Neural cell (in vitro differentiated cells): ENCODE measurements at regions not wholly inside any gene's neighbourhood (a gene's known extent, or its start where the extent isn't known, plus 50 kb on each side); places are given as distances from the start of the nearest gene placed in this dataset.
"Not testable (repeated sequence)": the region's sequence is repeated elsewhere in the genome, so short reads cannot be mapped to it uniquely, and the experiment has no call there.

Source experiments
- H2AFZ ChIP-seq: fragments of 200-600, 300-800 bp; sonication (generic), shearing (Covaris generic); 2 replicates; pipeline ENCODE4 v1.6.0; 2014; ENCODE audit warnings: low read depth, mild to moderate bottlenecking, antibody characterized with exemption, low read length, moderate library complexity
- H3F3A ChIP-seq: fragments of 200-600 bp; shearing (Covaris generic); 2 replicates; pipeline ENCODE4 v1.6.1; 2016; ENCODE audit warnings: mild to moderate bottlenecking, moderate library complexity, mixed read lengths, antibody characterized with exemption, low read length; ENCODE audit not compliant: insufficient read depth, poor library complexity, severe bottlenecking
- H3K27ac ChIP-seq: fragments of 200-600, 300-800 bp; sonication (generic), shearing (Covaris generic); 2 replicates; pipeline ENCODE4 v1.5.1; 2014; ENCODE audit warnings: mild to moderate bottlenecking, low read length, moderate library complexity
- H3K27me3 ChIP-seq: fragments of 300-800, 200-600 bp; sonication (generic), shearing (Covaris generic); 2 replicates; pipeline ENCODE4 v1.6.0; 2014; ENCODE audit warnings: mild to moderate bottlenecking, low read depth, low read length, moderate library complexity; ENCODE audit not compliant: insufficient read depth
- H3K36me3 ChIP-seq: fragments of 300-800, 200-600 bp; sonication (generic), shearing (Covaris generic); 2 replicates; pipeline ENCODE4 v1.5.1; 2014; ENCODE audit warnings: mild to moderate bottlenecking, antibody characterized with exemption, low read length, moderate library complexity; ENCODE audit not compliant: insufficient read depth
- H3K4me2 ChIP-seq: fragments of 300-800, 200-600 bp; sonication (generic), shearing (Covaris generic); 2 replicates; pipeline ENCODE4 v1.6.0; 2014; ENCODE audit warnings: mild to moderate bottlenecking, low read length
- H3K4me3 ChIP-seq: fragments of 300-800, 200-600 bp; sonication (generic), shearing (Covaris generic); 2 replicates; pipeline ENCODE4 v1.5.1; 2014; ENCODE audit warnings: mild to moderate bottlenecking, low read length, moderate library complexity
- H3K79me2 ChIP-seq: fragments of 200-600 bp; shearing (Covaris generic); replicated peaks from 2 replicates; pipeline ENCODE4 v1.6.0; 2014; ENCODE audit warnings: mild to moderate bottlenecking, low read length, moderate library complexity; ENCODE audit not compliant: insufficient read depth
- H3K9ac ChIP-seq: fragments of 300-800, 200-600 bp; sonication (generic), shearing (Covaris generic); 2 replicates; pipeline ENCODE4 v1.6.1; 2016; ENCODE audit warnings: mild to moderate bottlenecking, low read length, mixed read lengths
- H3K9me2 ChIP-seq: fragments of 200-600 bp; shearing (Covaris generic); 2 replicates; pipeline ENCODE4 v1.6.1; 2016; ENCODE audit warnings: mild to moderate bottlenecking, low read length, mixed read lengths; ENCODE audit not compliant: insufficient read depth
- H3K9me3 ChIP-seq: fragments of 200-600, 300-800 bp; sonication (generic), shearing (Covaris generic); 2 replicates; pipeline ENCODE4 v1.6.1; 2016; ENCODE audit warnings: mild to moderate bottlenecking, mixed run types, low read length, moderate library complexity, mixed read lengths
- H4K20me1 ChIP-seq: fragments of 200-600 bp; shearing (Covaris generic); 2 replicates; pipeline ENCODE4 v1.6.1; 2016; ENCODE audit warnings: mild to moderate bottlenecking, mixed run types; ENCODE audit not compliant: insufficient read depth
- EP300 ChIP-seq: fragments of 450-650 bp; conservative IDR thresholded peaks from 2 replicates; pipeline ENCODE4 v1.6.1; 2014; ENCODE audit warnings: antibody characterized with exemption, mild to moderate bottlenecking, moderate library complexity; ENCODE audit not compliant: poor library complexity, severe bottlenecking
- EZH2 ChIP-seq: fragments of 200-600, 300-800 bp; shearing (Covaris generic), sonication (generic); IDR thresholded peaks from 2 replicates; pipeline ENCODE4 v1.6.1; 2014; ENCODE audit warnings: antibody characterized with exemption, low read length, borderline replicate concordance, mild to moderate bottlenecking; ENCODE audit not compliant: insufficient read depth, poor library complexity, severe bottlenecking
- MXI1 ChIP-seq: fragments of 450-650 bp; conservative IDR thresholded peaks from 2 replicates; pipeline ENCODE4 v1.6.1; 2014; ENCODE audit warnings: antibody characterized with exemption, mild to moderate bottlenecking; ENCODE audit not compliant: poor library complexity, severe bottlenecking
- POLR2AphosphoS5 ChIP-seq: IDR thresholded peaks from 2 replicates; pipeline ENCODE4 v1.6.1; 2012
- RAD21 ChIP-seq: fragments of 450-650 bp; conservative IDR thresholded peaks from 2 replicates; pipeline ENCODE4 v1.6.1; 2014; ENCODE audit warnings: antibody characterized with exemption, mild to moderate bottlenecking, moderate library complexity
- SMC3 ChIP-seq: fragments of 450-650 bp; conservative IDR thresholded peaks from 2 replicates; pipeline ENCODE4 v1.6.1; 2014; ENCODE audit warnings: antibody characterized with exemption, mild to moderate bottlenecking, moderate library complexity; ENCODE audit not compliant: poor library complexity
- TAF1 ChIP-seq: IDR thresholded peaks from 2 replicates; pipeline ENCODE4 v1.6.1; 2012; ENCODE audit warnings: low read depth
- TF ChIP-seq, protein P1 (sequence below): fragments of 450-650 bp; IDR thresholded peaks from 2 replicates; pipeline ENCODE4 v1.5.1; 2014; ENCODE audit warnings: antibody characterized with exemption, mild to moderate bottlenecking, moderate library complexity; ENCODE audit not compliant: poor library complexity, severe bottlenecking
- TF ChIP-seq, protein P2 (sequence below): IDR thresholded peaks from 2 replicates; pipeline ENCODE4 v1.6.1; 2012; ENCODE audit warnings: borderline replicate concordance

GRCh38 chr3:189022576-189023466 is 148.9 kb upstream of the TPRG1 start:
- not testable (repeated sequence) for H3K79me2 ChIP-seq, H3K9ac ChIP-seq, H3K4me2 ChIP-seq, H3K9me2 ChIP-seq, H3K27ac ChIP-seq, H3K9me3 ChIP-seq, H4K20me1 ChIP-seq, H3F3A ChIP-seq, H3K27me3 ChIP-seq, H3K36me3 ChIP-seq, H3K4me3 ChIP-seq, H2AFZ ChIP-seq

DNA sequence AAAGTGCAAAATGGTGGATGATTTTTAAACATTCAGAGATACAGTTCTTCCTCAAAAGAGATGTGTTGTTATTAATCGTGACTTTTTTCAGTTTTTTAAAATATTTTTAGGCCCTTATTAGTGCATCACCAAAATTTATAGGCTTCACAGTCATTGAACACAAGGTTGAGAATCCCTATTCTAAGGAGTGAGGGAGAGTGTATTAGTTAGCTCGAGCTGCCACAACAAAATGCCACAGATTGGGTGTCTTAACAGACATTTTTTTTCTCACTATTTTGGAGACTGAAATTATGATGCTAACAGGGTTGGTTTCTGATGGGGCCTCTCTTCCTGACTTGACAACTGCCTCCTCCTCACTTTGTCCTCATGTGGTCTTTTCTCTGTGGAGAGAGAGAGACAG is 145.9 kb upstream of the TPRG1 start:
- no peaks in the 10 kb centered on the region for H3K79me2 ChIP-seq
- no peaks in the 10 kb centered on the region for H4K20me1 ChIP-seq
- H3K4me3 ChIP-seq, result no peak overlapping the region

More for the DNA sequence above, 145.9 kb upstream of the TPRG1 start:
- no peaks in the 10 kb centered on the region for H3F3A ChIP-seq
- no peak overlapping the region for H3K4me2 ChIP-seq
- no peak overlapping the region for H3K9ac ChIP-seq
- H2AFZ ChIP-seq, result no peak overlapping the region
- no peaks in the 10 kb centered on the region for H3K36me3 ChIP-seq
- H3K27me3 ChIP-seq, result no peaks in the 10 kb centered on the region
- no peak for TF ChIP-seq EP300
- TF ChIP-seq RAD21, result no peak
- TF ChIP-seq TAF1, result no peak
- no peak for TF ChIP-seq POLR2AphosphoS5
- no peak for TF ChIP-seq EZH2
- no peak for TF ChIP-seq SMC3
- no peak for TF ChIP-seq MXI1
- TF ChIP-seq, protein P1, sequence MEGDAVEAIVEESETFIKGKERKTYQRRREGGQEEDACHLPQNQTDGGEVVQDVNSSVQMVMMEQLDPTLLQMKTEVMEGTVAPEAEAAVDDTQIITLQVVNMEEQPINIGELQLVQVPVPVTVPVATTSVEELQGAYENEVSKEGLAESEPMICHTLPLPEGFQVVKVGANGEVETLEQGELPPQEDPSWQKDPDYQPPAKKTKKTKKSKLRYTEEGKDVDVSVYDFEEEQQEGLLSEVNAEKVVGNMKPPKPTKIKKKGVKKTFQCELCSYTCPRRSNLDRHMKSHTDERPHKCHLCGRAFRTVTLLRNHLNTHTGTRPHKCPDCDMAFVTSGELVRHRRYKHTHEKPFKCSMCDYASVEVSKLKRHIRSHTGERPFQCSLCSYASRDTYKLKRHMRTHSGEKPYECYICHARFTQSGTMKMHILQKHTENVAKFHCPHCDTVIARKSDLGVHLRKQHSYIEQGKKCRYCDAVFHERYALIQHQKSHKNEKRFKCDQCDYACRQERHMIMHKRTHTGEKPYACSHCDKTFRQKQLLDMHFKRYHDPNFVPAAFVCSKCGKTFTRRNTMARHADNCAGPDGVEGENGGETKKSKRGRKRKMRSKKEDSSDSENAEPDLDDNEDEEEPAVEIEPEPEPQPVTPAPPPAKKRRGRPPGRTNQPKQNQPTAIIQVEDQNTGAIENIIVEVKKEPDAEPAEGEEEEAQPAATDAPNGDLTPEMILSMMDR, result no peak
- TF ChIP-seq, protein P2, sequence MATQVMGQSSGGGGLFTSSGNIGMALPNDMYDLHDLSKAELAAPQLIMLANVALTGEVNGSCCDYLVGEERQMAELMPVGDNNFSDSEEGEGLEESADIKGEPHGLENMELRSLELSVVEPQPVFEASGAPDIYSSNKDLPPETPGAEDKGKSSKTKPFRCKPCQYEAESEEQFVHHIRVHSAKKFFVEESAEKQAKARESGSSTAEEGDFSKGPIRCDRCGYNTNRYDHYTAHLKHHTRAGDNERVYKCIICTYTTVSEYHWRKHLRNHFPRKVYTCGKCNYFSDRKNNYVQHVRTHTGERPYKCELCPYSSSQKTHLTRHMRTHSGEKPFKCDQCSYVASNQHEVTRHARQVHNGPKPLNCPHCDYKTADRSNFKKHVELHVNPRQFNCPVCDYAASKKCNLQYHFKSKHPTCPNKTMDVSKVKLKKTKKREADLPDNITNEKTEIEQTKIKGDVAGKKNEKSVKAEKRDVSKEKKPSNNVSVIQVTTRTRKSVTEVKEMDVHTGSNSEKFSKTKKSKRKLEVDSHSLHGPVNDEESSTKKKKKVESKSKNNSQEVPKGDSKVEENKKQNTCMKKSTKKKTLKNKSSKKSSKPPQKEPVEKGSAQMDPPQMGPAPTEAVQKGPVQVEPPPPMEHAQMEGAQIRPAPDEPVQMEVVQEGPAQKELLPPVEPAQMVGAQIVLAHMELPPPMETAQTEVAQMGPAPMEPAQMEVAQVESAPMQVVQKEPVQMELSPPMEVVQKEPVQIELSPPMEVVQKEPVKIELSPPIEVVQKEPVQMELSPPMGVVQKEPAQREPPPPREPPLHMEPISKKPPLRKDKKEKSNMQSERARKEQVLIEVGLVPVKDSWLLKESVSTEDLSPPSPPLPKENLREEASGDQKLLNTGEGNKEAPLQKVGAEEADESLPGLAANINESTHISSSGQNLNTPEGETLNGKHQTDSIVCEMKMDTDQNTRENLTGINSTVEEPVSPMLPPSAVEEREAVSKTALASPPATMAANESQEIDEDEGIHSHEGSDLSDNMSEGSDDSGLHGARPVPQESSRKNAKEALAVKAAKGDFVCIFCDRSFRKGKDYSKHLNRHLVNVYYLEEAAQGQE, result no peak
- H3K9me2 ChIP-seq, result no peaks in the 10 kb centered on the region
- H3K9me3 ChIP-seq, result no peaks in the 10 kb centered on the region
- H3K27ac ChIP-seq, result no peak overlapping the region
